K562 (cell line): ENCODE measurements at regions not wholly inside any gene's neighbourhood (a gene's known extent, or its start where the extent isn't known, plus 50 kb on each side); places are given as distances from the start of the nearest gene placed in this dataset.

Experiments
- ATAC-seq: fragments of 200-7000 bp; cut with Tn5 transposase; 3 replicates; pipeline ENCODE4 v1.9.1; 2020; ENCODE audit warnings: moderate library complexity
- BruUV-seq: library from RNA; stranded (reverse); fragments of 400-500 nt; replicated peaks from 2 replicates; lab custom pipeline; 2021; lab: Mats Ljungman, UMichigan
- CTCF ChIA-PET: fragments of 300-600 bp; formaldehyde crosslinking; extraction: SDS; loops from one replicate; lab custom pipeline; 2021; ENCODE audit warnings: low intra/inter-chr PET ratio; lab: Yijun Ruan, JAX
- POLR2A ChIA-PET: fragments of 300-600, 350-650 bp; sonication (Branson Sonifier 250); formaldehyde crosslinking; extraction: SDS; loops from one replicate; lab custom pipeline; 2021; ENCODE audit warnings: antibody characterized with exemption, inconsistent platforms; lab: Yijun Ruan, JAX
- DNase-seq, 4 experiments: peaks; one replicate each; pipeline versions ENCODE4 v3.0.0 to v3.0.0-alpha.2; 2011 to 2018; ENCODE audit warnings: low spot score in 3 of 4, mixed read lengths in 3 of 4; ENCODE audit errors: extremely low read depth in 1 of 4
- FAIRE-seq: peaks from 2 replicates; lab custom pipeline; 2011; peaks lifted over from hg19 to GRCh38; lab: Jason Lieb, UNC
- H2AFZ ChIP-seq: 2 replicates; pipeline ENCODE4 v1.6.0; 2011; ENCODE audit warnings: low read depth, low read length, control low read depth, inconsistent platforms
- H3K27ac ChIP-seq: fragments of 200-600 bp; 3 replicates; pipeline ENCODE4 v1.8.0; 2011; ENCODE audit warnings: low read depth, mild to moderate bottlenecking, control low read depth, inconsistent platforms, low read length, moderate library complexity, mixed read lengths; ENCODE audit errors: extremely low read depth
- H3K27me3 ChIP-seq, 2 experiments: fragments of 300-600 bp in 1 of 2; 2 replicates in 1 of 2; 3 replicates in 1 of 2; pipeline versions ENCODE4 v1.6.0 to v1.8.0; 2011; ENCODE audit warnings: inconsistent platforms in 2 of 2, low read length in 2 of 2, mild to moderate bottlenecking in 1 of 2, mixed read lengths in 1 of 2, moderate library complexity in 1 of 2; ENCODE audit not compliant: control insufficient read depth in 2 of 2, insufficient read depth in 2 of 2
- H3K36me3 ChIP-seq: fragments of 300-600 bp; 3 replicates; pipeline ENCODE4 v1.8.0; 2011; ENCODE audit warnings: mild to moderate bottlenecking, low read length, inconsistent platforms; ENCODE audit not compliant: control insufficient read depth, insufficient read depth
- H3K4me1 ChIP-seq, 2 experiments: fragments of 200-600 bp in 1 of 2; replicated peaks in 1 of 2; 2 replicates in 1 of 2; 3 replicates in 1 of 2; pipeline versions ENCODE4 v1.5.1 to v1.8.0; 2011; ENCODE audit warnings: inconsistent platforms in 2 of 2, low read length in 2 of 2, mild to moderate bottlenecking in 1 of 2, mixed read lengths in 1 of 2, moderate library complexity in 1 of 2; ENCODE audit not compliant: control insufficient read depth in 2 of 2, insufficient read depth in 2 of 2
- H3K4me2 ChIP-seq: 2 replicates; pipeline ENCODE4 v1.6.1; 2011; ENCODE audit warnings: low read length, control low read depth, inconsistent platforms, mixed read lengths; ENCODE audit not compliant: insufficient read depth
- H3K4me3 ChIP-seq: fragments of 200-600 bp; sonication (generic), shearing (Covaris generic); 2 replicates; pipeline ENCODE4 v1.5.1; 2016; ENCODE audit warnings: control low read depth, inconsistent platforms
- H3K79me2 ChIP-seq: fragments of 200-600 bp; 3 replicates; pipeline ENCODE4 v1.8.0; 2011; ENCODE audit warnings: low read length, inconsistent platforms; ENCODE audit not compliant: control insufficient read depth, insufficient read depth
- H3K9ac ChIP-seq, 2 experiments: 2 replicates each; pipeline versions ENCODE4 v1.6.0 to v1.6.1; 2011; ENCODE audit warnings: low read depth in 2 of 2, low read length in 2 of 2, control low read depth in 1 of 2, inconsistent platforms in 1 of 2, mild to moderate bottlenecking in 1 of 2, mixed read lengths in 1 of 2; ENCODE audit not compliant: insufficient read depth in 1 of 2
- H3K9me1 ChIP-seq: one replicate; pipeline ENCODE4 v1.6.0; 2011; ENCODE audit warnings: inconsistent platforms, mild to moderate bottlenecking, low read length, moderate library complexity; ENCODE audit not compliant: control insufficient read depth, insufficient read depth
- H3K9me3 ChIP-seq: replicated peaks from 2 replicates; pipeline ENCODE4 v1.5.1; 2011; ENCODE audit warnings: low read depth, low read length, inconsistent platforms; ENCODE audit not compliant: control insufficient read depth, insufficient read depth
- H4K20me1 ChIP-seq: replicated peaks from 2 replicates; pipeline ENCODE4 v1.6.1; 2011; ENCODE audit warnings: low read length, inconsistent platforms, mixed read lengths; ENCODE audit not compliant: control insufficient read depth, insufficient read depth
- ATF1 ChIP-seq, 2 experiments: fragments of 450-650 bp in 1 of 2; IDR thresholded peaks; 2 replicates each; pipeline ENCODE4 v1.6.1; 2016; ENCODE audit warnings: missing compliant biosample characterization in 1 of 2, missing genetic modification characterization in 1 of 2
- CBFA2T3 ChIP-seq: fragments of 450-650 bp; IDR thresholded peaks from 2 replicates; pipeline ENCODE4 v1.6.1; 2017
- CBX1 ChIP-seq: sonication (generic); IDR thresholded peaks from 2 replicates; pipeline ENCODE4 v1.6.1; 2016; ENCODE audit warnings: antibody characterized with exemption, low read depth, mild to moderate bottlenecking
- ETV5 ChIP-seq: sonication (generic); formaldehyde crosslinking; IDR thresholded peaks from 2 replicates; pipeline ENCODE4 v1.4.0; 2020; ENCODE audit warnings: low read depth, mild to moderate bottlenecking, missing genetic modification reagents
- MEIS2 ChIP-seq: fragments of 450-650 bp; IDR thresholded peaks from 2 replicates; pipeline ENCODE4 v1.6.1; 2014; ENCODE audit warnings: mild to moderate bottlenecking; ENCODE audit not compliant: partially characterized antibody
- MTA1 ChIP-seq: fragments of 450-650 bp; IDR thresholded peaks from 2 replicates; pipeline ENCODE4 v1.6.1; 2017; ENCODE audit warnings: borderline replicate concordance
- POLR2AphosphoS5 ChIP-seq: IDR thresholded peaks from 2 replicates; pipeline ENCODE4 v1.6.1; 2011; ENCODE audit warnings: mild to moderate bottlenecking, low read depth, low read length, moderate library complexity; ENCODE audit not compliant: control insufficient read depth, insufficient read depth
- SIN3B ChIP-seq: fragments of 450-650 bp; IDR thresholded peaks from 2 replicates; pipeline ENCODE4 v1.6.1; 2017; ENCODE audit warnings: low read depth, mild to moderate bottlenecking, moderate library complexity
- ZFP36 ChIP-seq: fragments of 150-350 bp; IDR thresholded peaks from 2 replicates; pipeline ENCODE4 v1.6.1; 2018; ENCODE audit warnings: low read length, low read depth; ENCODE audit not compliant: partially characterized antibody
- ZNF140 ChIP-seq: fragments of 250-450 bp; sonication (Bioruptor Pico); IDR thresholded peaks from 2 replicates; pipeline ENCODE4 v1.8.0; 2021; ENCODE audit warnings: moderate library complexity, mild to moderate bottlenecking, inconsistent platforms
- ZSCAN32 ChIP-seq: fragments of 450-650 bp; formaldehyde crosslinking; IDR thresholded peaks from 2 replicates; pipeline ENCODE4 v1.4.0; 2020; ENCODE audit warnings: mild to moderate bottlenecking, moderate library complexity
- WGBS: fragments of 100-300 bp; shearing (Covaris generic); methylation state at CpG from one replicate; pipeline ENCODE4 v1.1.6; 2016; ENCODE audit warnings: low coverage, mixed read lengths; ENCODE audit not compliant: insufficient coverage; ENCODE audit errors: missing lambda C conversion rate; 5-methylcytosine and 5-hydroxymethylcytosine counted together
- in situ Hi-C: fragments of 300-500 bp; cut with MboI; formaldehyde crosslinking; loops from 4 replicates; pipeline ENCODE4 v1.15.0; 2018; ENCODE audit warnings: inconsistent platforms, mixed read lengths
- intact Hi-C: fragments of 100-400 bp; cut with micrococcal nuclease; formaldehyde crosslinking; loops from 2 replicates; pipeline ENCODE4 v1.14.2; 2022
- TF ChIP-seq, protein P1 (sequence below): IDR thresholded peaks from 2 replicates; pipeline ENCODE4 v1.6.1; 2014; ENCODE audit warnings: antibody characterized with exemption
- TF ChIP-seq, protein P2 (sequence below): fragments of 200-800 bp; sonication (Bioruptor generic); IDR thresholded peaks from 2 replicates; pipeline ENCODE4 v1.6.1; 2017; ENCODE audit warnings: missing genetic modification characterization, missing compliant biosample characterization
- TF ChIP-seq, protein P3 (sequence below): fragments of 250-450 bp; sonication (Bioruptor Pico); IDR thresholded peaks from 2 replicates; pipeline ENCODE4 v1.5.0; 2021; ENCODE audit warnings: mild to moderate bottlenecking, borderline replicate concordance
- TF ChIP-seq, protein P4 (sequence below): fragments of 450-650 bp; IDR thresholded peaks from 2 replicates; pipeline ENCODE4 v1.6.1; 2016

DNA sequence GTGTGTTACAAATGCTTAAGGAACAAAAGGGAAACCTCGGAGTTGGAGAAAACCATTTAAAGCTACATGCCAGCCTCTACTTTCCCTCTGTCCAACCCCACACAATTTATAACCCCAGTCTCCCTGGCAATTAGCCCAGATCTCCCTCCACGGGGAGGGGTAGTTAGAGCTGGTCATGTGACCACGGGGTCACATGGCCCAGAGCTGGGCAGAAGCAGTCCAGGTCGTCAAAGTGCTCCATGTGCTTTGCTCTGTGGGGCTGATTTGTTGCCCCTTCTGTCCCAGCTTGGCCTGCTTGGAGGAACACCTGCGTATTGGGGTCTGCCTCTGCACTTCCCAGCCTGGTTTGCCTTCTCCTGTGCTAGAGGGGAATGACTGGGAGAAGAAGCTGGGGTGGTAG is 219.1 kb downstream of the RBM19 start:
- intact Hi-C loops = no loop called here
- TF ChIP-seq MTA1 = 0 out of 2 replicates have a peak, but pooled peaks have one; percentile 24
- 0 out of 2 replicates have a peak, but pooled peaks have one; percentile 48 for TF ChIP-seq ETV5 (CRISPR knock-in tag)
- 0 out of 2 replicates have a peak, but pooled peaks have one; percentile 26 for TF ChIP-seq POLR2AphosphoS5
- TF ChIP-seq, protein P1, sequence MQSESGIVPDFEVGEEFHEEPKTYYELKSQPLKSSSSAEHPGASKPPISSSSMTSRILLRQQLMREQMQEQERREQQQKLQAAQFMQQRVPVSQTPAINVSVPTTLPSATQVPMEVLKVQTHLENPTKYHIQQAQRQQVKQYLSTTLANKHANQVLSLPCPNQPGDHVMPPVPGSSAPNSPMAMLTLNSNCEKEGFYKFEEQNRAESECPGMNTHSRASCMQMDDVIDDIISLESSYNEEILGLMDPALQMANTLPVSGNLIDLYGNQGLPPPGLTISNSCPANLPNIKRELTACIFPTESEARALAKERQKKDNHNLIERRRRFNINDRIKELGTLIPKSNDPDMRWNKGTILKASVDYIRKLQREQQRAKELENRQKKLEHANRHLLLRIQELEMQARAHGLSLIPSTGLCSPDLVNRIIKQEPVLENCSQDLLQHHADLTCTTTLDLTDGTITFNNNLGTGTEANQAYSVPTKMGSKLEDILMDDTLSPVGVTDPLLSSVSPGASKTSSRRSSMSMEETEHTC = peak; percentile 66; the same call in 1 of the 2 replicates
- TF ChIP-seq ZFP36 = no peak
- TF ChIP-seq, protein P2, sequence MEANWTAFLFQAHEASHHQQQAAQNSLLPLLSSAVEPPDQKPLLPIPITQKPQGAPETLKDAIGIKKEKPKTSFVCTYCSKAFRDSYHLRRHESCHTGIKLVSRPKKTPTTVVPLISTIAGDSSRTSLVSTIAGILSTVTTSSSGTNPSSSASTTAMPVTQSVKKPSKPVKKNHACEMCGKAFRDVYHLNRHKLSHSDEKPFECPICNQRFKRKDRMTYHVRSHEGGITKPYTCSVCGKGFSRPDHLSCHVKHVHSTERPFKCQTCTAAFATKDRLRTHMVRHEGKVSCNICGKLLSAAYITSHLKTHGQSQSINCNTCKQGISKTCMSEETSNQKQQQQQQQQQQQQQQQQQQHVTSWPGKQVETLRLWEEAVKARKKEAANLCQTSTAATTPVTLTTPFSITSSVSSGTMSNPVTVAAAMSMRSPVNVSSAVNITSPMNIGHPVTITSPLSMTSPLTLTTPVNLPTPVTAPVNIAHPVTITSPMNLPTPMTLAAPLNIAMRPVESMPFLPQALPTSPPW (CRISPR knock-in tag) = peak; percentile 52
- TF ChIP-seq SIN3B = peak; percentile 64
- TF ChIP-seq, protein P3, sequence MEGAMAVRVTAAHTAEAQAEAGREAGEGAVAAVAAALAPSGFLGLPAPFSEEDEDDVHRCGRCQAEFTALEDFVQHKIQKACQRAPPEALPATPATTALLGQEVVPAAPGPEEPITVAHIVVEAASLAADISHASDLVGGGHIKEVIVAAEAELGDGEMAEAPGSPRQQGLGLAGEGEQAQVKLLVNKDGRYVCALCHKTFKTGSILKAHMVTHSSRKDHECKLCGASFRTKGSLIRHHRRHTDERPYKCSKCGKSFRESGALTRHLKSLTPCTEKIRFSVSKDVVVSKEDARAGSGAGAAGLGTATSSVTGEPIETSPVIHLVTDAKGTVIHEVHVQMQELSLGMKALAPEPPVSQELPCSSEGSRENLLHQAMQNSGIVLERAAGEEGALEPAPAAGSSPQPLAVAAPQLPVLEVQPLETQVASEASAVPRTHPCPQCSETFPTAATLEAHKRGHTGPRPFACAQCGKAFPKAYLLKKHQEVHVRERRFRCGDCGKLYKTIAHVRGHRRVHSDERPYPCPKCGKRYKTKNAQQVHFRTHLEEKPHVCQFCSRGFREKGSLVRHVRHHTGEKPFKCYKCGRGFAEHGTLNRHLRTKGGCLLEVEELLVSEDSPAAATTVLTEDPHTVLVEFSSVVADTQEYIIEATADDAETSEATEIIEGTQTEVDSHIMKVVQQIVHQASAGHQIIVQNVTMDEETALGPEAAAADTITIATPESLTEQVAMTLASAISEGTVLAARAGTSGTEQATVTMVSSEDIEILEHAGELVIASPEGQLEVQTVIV (CRISPR knock-in tag) = no peak
- no peak for TF ChIP-seq ZNF140 (CRISPR knock-in tag)
- TF ChIP-seq ATF1 (CRISPR knock-in tag; IDR thresholded peaks at IDR 0.05) = no peak
- TF ChIP-seq ATF1 (tag; IDR thresholded peaks at IDR 0.05) = peak; percentile 25; the same call in 1 of the 2 replicates
- no peak for TF ChIP-seq ZSCAN32 (CRISPR knock-in tag)
- TF ChIP-seq, protein P4, sequence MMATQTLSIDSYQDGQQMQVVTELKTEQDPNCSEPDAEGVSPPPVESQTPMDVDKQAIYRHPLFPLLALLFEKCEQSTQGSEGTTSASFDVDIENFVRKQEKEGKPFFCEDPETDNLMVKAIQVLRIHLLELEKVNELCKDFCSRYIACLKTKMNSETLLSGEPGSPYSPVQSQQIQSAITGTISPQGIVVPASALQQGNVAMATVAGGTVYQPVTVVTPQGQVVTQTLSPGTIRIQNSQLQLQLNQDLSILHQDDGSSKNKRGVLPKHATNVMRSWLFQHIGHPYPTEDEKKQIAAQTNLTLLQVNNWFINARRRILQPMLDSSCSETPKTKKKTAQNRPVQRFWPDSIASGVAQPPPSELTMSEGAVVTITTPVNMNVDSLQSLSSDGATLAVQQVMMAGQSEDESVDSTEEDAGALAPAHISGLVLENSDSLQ = peak; percentile 57
- no peak for TF ChIP-seq CBFA2T3
- TF ChIP-seq MEIS2 = peak; percentile 58
- TF ChIP-seq CBX1 = peak; percentile 80; the same call in 1 of the 2 replicates

More for the DNA sequence above, 219.1 kb downstream of the RBM19 start:
- peak overlapping the region; percentile 88 for H2AFZ ChIP-seq
- in situ Hi-C loops = no loop called here
- no peaks in the 10 kb centered on the region for H3K9me1 ChIP-seq
- peak; percentile 79 to 86 (median 84) for DNase-seq
- ChIA-PET POLR2A (interaction anchor here (0.6 to 1.5 kb wide), 5 partner anchors 10 to 207 kb away, joined by 3 to 5 read pairs (median 4); no protein-coding TSS in a partner anchor), CTCF (interaction anchor here (0.6 kb wide), 1 partner anchor 61 kb away, joined by 3 read pairs; no protein-coding TSS in a partner anchor)
- no peaks in the 10 kb centered on the region for H3K27me3 ChIP-seq
- H3K27ac ChIP-seq = no peak overlapping the region
- BruUV-seq = no TSS peak
- peak; percentile 67 for FAIRE-seq
- no peaks in the 10 kb centered on the region; the same call in 1 of the 2 replicates for H4K20me1 ChIP-seq
- 32% methylated on average over 5 of the region's 5 CpGs for WGBS
- H3K9ac ChIP-seq = no peak overlapping the region; a peak in 1 of 4 replicates
- H3K36me3 ChIP-seq = peaks cover 9% of the 10 kb centered on the region; the same call in 2 of the 3 replicates
- H3K4me1 ChIP-seq = peaks cover 5 to 21% of the 10 kb centered on the region in 2 experiments; a peak in 3 of 5 replicates
- no peaks in the 10 kb centered on the region for H3K79me2 ChIP-seq
- H3K4me3 ChIP-seq = no peak overlapping the region
- peak; percentile 59 for ATAC-seq
- no peak overlapping the region for H3K4me2 ChIP-seq
- no peaks in the 10 kb centered on the region for H3K9me3 ChIP-seq
